Keratinocyte (primary cell): ENCODE measurements at regions not wholly inside any gene's neighbourhood (a gene's known extent, or its start where the extent isn't known, plus 50 kb on each side); places are given as distances from the start of the nearest gene placed in this dataset.

Source experiments
- DNase-seq: peaks from one replicate; pipeline ENCODE4 v3.0.0-alpha.2; 2011; ENCODE audit warnings: low read depth, missing footprints, low spot score
- FAIRE-seq: peaks from 2 replicates; lab custom pipeline; 2011; peaks lifted over from hg19 to GRCh38; lab: Jason Lieb, UNC
- H2AFZ ChIP-seq: 2 replicates; pipeline ENCODE4 v1.6.0; 2012; ENCODE audit warnings: low read length, control low read depth, inconsistent platforms; ENCODE audit not compliant: control insufficient read depth
- H3K27ac ChIP-seq: 2 replicates; pipeline ENCODE4 v1.5.1; 2011; ENCODE audit warnings: low read length; ENCODE audit not compliant: control insufficient read depth, insufficient read depth
- H3K27me3 ChIP-seq: 3 replicates; pipeline ENCODE4 v1.6.0; 2011; ENCODE audit warnings: low read length; ENCODE audit not compliant: control insufficient read depth, insufficient read depth; ENCODE audit errors: extremely low read depth
- H3K36me3 ChIP-seq, 2 experiments: 2 replicates in 1 of 2; 3 replicates in 1 of 2; pipeline ENCODE4 v1.5.1; 2011; ENCODE audit warnings: low read length in 2 of 2, mild to moderate bottlenecking in 1 of 2; ENCODE audit not compliant: control insufficient read depth in 2 of 2, insufficient read depth in 2 of 2; ENCODE audit errors: extremely low read depth in 1 of 2
- H3K4me1 ChIP-seq: 3 replicates; pipeline ENCODE4 v1.5.1; 2011; ENCODE audit warnings: low read length; ENCODE audit not compliant: control insufficient read depth, insufficient read depth; ENCODE audit errors: extremely low read depth
- H3K4me2 ChIP-seq: 3 replicates; pipeline ENCODE4 v1.6.0; 2011; ENCODE audit warnings: low read depth, low read length; ENCODE audit not compliant: control insufficient read depth, insufficient read depth; ENCODE audit errors: extremely low read depth
- H3K4me3 ChIP-seq, 3 experiments: fragments of 200-600 bp in 1 of 3; sonication (generic) in 1 of 3; 2 replicates in 2 of 3; 3 replicates in 1 of 3; pipeline ENCODE4 v1.5.1; 2011 to 2016; ENCODE audit warnings: low read length in 3 of 3, mild to moderate bottlenecking in 3 of 3, control low read depth in 2 of 3, inconsistent platforms in 1 of 3, low read depth in 1 of 3, mixed read lengths in 1 of 3, mixed run types in 1 of 3, moderate library complexity in 1 of 3; ENCODE audit not compliant: control insufficient read depth in 2 of 3, insufficient read depth in 2 of 3; ENCODE audit errors: extremely low read depth in 1 of 3
- H3K79me2 ChIP-seq: 2 replicates; pipeline ENCODE4 v1.6.0; 2012; ENCODE audit warnings: low read length; ENCODE audit not compliant: control insufficient read depth, insufficient read depth
- H3K9ac ChIP-seq: 3 replicates; pipeline ENCODE4 v1.6.0; 2011; ENCODE audit warnings: low read length; ENCODE audit not compliant: control insufficient read depth, insufficient read depth; ENCODE audit errors: extremely low read depth
- H3K9me1 ChIP-seq: 3 replicates; pipeline ENCODE4 v1.6.0; 2011; ENCODE audit warnings: low read length; ENCODE audit not compliant: control insufficient read depth, insufficient read depth; ENCODE audit errors: extremely low read depth
- H3K9me3 ChIP-seq: 2 replicates; pipeline ENCODE4 v1.5.1; 2012; ENCODE audit warnings: low read depth, low read length; ENCODE audit not compliant: control insufficient read depth
- H4K20me1 ChIP-seq: 3 replicates; pipeline ENCODE4 v1.6.0; 2011; ENCODE audit warnings: low read length; ENCODE audit not compliant: control insufficient read depth, insufficient read depth; ENCODE audit errors: extremely low read depth
- CTCF ChIP-seq, 3 experiments: IDR thresholded peaks in 1 of 3; conservative IDR thresholded peaks in 1 of 3; optimal IDR thresholded peaks in 1 of 3; 2 replicates in 2 of 3; 3 replicates in 1 of 3; pipeline versions ENCODE3 to v1.5.1; 2011; ENCODE audit warnings: low read length in 3 of 3, mild to moderate bottlenecking in 3 of 3, moderate library complexity in 2 of 3, control low read depth in 1 of 3, inconsistent platforms in 1 of 3; ENCODE audit not compliant: insufficient read depth in 2 of 3; ENCODE audit errors: extremely low read depth in 1 of 3
- EZH2 ChIP-seq: IDR thresholded peaks from one replicate; pipeline ENCODE4 v1.6.1; 2012; ENCODE audit warnings: inconsistent platforms, mild to moderate bottlenecking, low read length, moderate library complexity
- dilution Hi-C: fragments of 300-500 bp; cut with MboI; formaldehyde crosslinking; loops from one replicate; pipeline ENCODE4 v1.7.0; 2020; ENCODE audit warnings: low sequenced_read_pairs; ENCODE audit not compliant: extremely low pct_ligation_motif_present

- Histone ChIP-seq H3K9me1 (no peaks in the 10 kb centered on the region), H3K36me3 (no peaks in the 10 kb centered on the region), H3K9ac (no peak overlapping the region), H3K4me3 (no peak overlapping the region), H3K27ac (no peak overlapping the region), H4K20me1 (no peaks in the 10 kb centered on the region), H3K79me2 (no peaks in the 10 kb centered on the region), H3K4me2 (no peak overlapping the region), H3K27me3 (no peaks in the 10 kb centered on the region), H3K9me3 (no peaks in the 10 kb centered on the region), H2AFZ (no peak overlapping the region), H3K4me1 (no peaks in the 10 kb centered on the region)
- DNase-seq (no peak), FAIRE-seq (no peak)
- dilution Hi-C loops, result no loop called here
- TF ChIP-seq CTCF (optimal IDR thresholded peaks at IDR 0.05 in 1 of 3, IDR thresholded peaks at IDR 0.05 in 1 of 3, conservative IDR thresholded peaks at IDR 0.05 in 1 of 3; ENCODE audit: extremely low read depth in 1 of 3, insufficient read depth in 2 of 3, low read length in 3 of 3) (no peak), EZH2 (no peak)
These were observed 141.4 kb downstream of the NAA11 start for GRCh38 chr4:79184476-79184875.

- Histone ChIP-seq H3K9me3 (no peaks in the 10 kb centered on the region), H3K9ac (no peak overlapping the region), H3K27me3 (no peaks in the 10 kb centered on the region), H3K4me1 (no peaks in the 10 kb centered on the region), H2AFZ (no peak overlapping the region), H3K4me2 (no peak overlapping the region), H3K36me3 (no peaks in the 10 kb centered on the region), H4K20me1 (no peaks in the 10 kb centered on the region), H3K4me3 (no peak overlapping the region), H3K27ac (no peak overlapping the region), H3K79me2 (no peaks in the 10 kb centered on the region), H3K9me1 (no peaks in the 10 kb centered on the region)
- dilution Hi-C loops, result no loop called here
- TF ChIP-seq CTCF (optimal IDR thresholded peaks at IDR 0.05 in 1 of 3, IDR thresholded peaks at IDR 0.05 in 1 of 3, conservative IDR thresholded peaks at IDR 0.05 in 1 of 3; ENCODE audit: extremely low read depth in 1 of 3, insufficient read depth in 2 of 3, low read length in 3 of 3) (no peak), EZH2 (no peak)
- FAIRE-seq (no peak), DNase-seq (no peak)
These were observed 143.7 kb downstream of the NAA11 start for GRCh38 chr4:79182209-79182608.
